ENCODE measurements at regions not wholly inside any gene's neighbourhood (a gene's known extent, or its start where the extent isn't known, plus 50 kb on each side); places are given as distances from the start of the nearest gene placed in this dataset.

- ChIA-PET RAD21 (ENCODE audit: low non-redundant PET in 1 of 2, low total read pairs in 2 of 2, uncharacterized antibody in 2 of 2, unreplicated experiment in 2 of 2) (no interaction called here), POLR2A (no interaction called here), CTCF (no interaction called here)
- Histone ChIP-seq H3K27me3 (ENCODE audit: insufficient read depth, low read length) (no peaks in the 10 kb centered on the region), H3K4me1 (ENCODE audit: control insufficient read depth in 1 of 2, insufficient read depth in 2 of 2, low read length in 2 of 2) (no peaks in the 10 kb centered on the region), H3K9me3 (ENCODE audit: control insufficient read depth in 1 of 2, insufficient read depth in 1 of 2, low read depth in 1 of 2, low read length in 2 of 2) (no peaks in the 10 kb centered on the region), H3K36me3 (ENCODE audit: control insufficient read depth in 1 of 2, insufficient read depth in 2 of 2, low read length in 2 of 2) (no peaks in the 10 kb centered on the region), H4K20me1 (ENCODE audit: insufficient read depth) (no peaks in the 10 kb centered on the region), H3K4me3 (replicated peaks in 1 of 2; ENCODE audit: low read depth in 1 of 2, low read length in 2 of 2) (no peak overlapping the region), H3K9me2 (ENCODE audit: insufficient read depth) (no peaks in the 10 kb centered on the region), H3K79me2 (ENCODE audit: insufficient read depth, low read length) (no peaks in the 10 kb centered on the region), H3K4me2 (ENCODE audit: low read length) (no peak overlapping the region), H2AFZ (ENCODE audit: low read depth, low read length, poor library complexity, severe bottlenecking) (no peak overlapping the region), H3K9ac (ENCODE audit: low read length) (no peak overlapping the region), H3K27ac (ENCODE audit: low read depth, low read length) (no peak overlapping the region)
- TF ChIP-seq SIN3A (IDR thresholded peaks at IDR 0.05; ENCODE audit: low read depth) (no peak), MAX (IDR thresholded peaks at IDR 0.05) (no peak), POLR2AphosphoS5 (IDR thresholded peaks at IDR 0.05; ENCODE audit: low read depth, low read length) (no peak), ZNF274 (IDR thresholded peaks at IDR 0.05; ENCODE audit: low read depth, low read length) (no peak), EZH2 (IDR thresholded peaks at IDR 0.05) (no peak), ZBTB33 (IDR thresholded peaks at IDR 0.05; ENCODE audit: extremely low read depth, insufficient replicate concordance, low read length) (no peak), TCF7L2 (IDR thresholded peaks at IDR 0.05; ENCODE audit: borderline replicate concordance, extremely low read depth, insufficient read depth, insufficient read length) (no peak), SRF (IDR thresholded peaks at IDR 0.05; ENCODE audit: low read depth) (no peak), POLR2A (IDR thresholded peaks at IDR 0.05; ENCODE audit: borderline replicate concordance, extremely low read depth, insufficient read depth, insufficient read length) (no peak), ELF1 (IDR thresholded peaks at IDR 0.05; ENCODE audit: borderline replicate concordance, low read depth) (no peak), SP1 (IDR thresholded peaks at IDR 0.05; ENCODE audit: low read depth) (no peak), EZH2phosphoT487 (IDR thresholded peaks at IDR 0.05; ENCODE audit: borderline replicate concordance) (no peak), CTCF (IDR thresholded peaks at IDR 0.05 in 2 of 3, conservative IDR thresholded peaks at IDR 0.05 in 1 of 3; ENCODE audit: borderline replicate concordance in 1 of 3, insufficient read depth in 1 of 3, low read depth in 2 of 3, low read length in 2 of 3) (no peak), REST (IDR thresholded peaks at IDR 0.05; ENCODE audit: low read depth) (no peak), ZFX (IDR thresholded peaks at IDR 0.05) (no peak), FOSL1 (IDR thresholded peaks at IDR 0.05; ENCODE audit: low read depth) (no peak), ATF3 (IDR thresholded peaks at IDR 0.05) (no peak), JUND (IDR thresholded peaks at IDR 0.05) (no peak), EGR1 (IDR thresholded peaks at IDR 0.05; ENCODE audit: low read depth) (no peak)
- ATAC-seq (no peak), DNase-seq (ENCODE audit: low read depth, low spot score) (no peak)
- intact Hi-C loops (cut with micrococcal nuclease), result no loop called here
- BruUV-seq (replicated peaks), result no TSS peak
These were observed 329.8 kb upstream of the SEMA3D start for GRCh38 chr7:85516675-85517074.
